Stimulated activated CD4-positive, alpha-beta T cell treated with anti-CD3 and anti-CD28 coated beads, Interleukin-1b, Interleukin-23, amount 100 ng/mL, for 4 hours (primary cell): ENCODE measurements at regions not wholly inside any gene's neighbourhood (a gene's known extent, or its start where the extent isn't known, plus 50 kb on each side); places are given as distances from the start of the nearest gene placed in this dataset.
"Not testable (repeated sequence)": the region's sequence is repeated elsewhere in the genome, so short reads cannot be mapped to it uniquely, and the experiment has no call there.

Source experiments
- DNase-seq, 2 donors: peaks; one replicate each; pipeline ENCODE4 v3.0.0-alpha.2; 2020; ENCODE audit warnings: low read depth in 2 of 2

- DNase-seq, result no peak
Observed at GRCh38 chr5:99901972-99902371, 633.2 kb upstream of the FAM174A start.

- no peak for DNase-seq
Observed at GRCh38 chr5:99900302-99900852, 634.8 kb upstream of the FAM174A start.

DNA sequence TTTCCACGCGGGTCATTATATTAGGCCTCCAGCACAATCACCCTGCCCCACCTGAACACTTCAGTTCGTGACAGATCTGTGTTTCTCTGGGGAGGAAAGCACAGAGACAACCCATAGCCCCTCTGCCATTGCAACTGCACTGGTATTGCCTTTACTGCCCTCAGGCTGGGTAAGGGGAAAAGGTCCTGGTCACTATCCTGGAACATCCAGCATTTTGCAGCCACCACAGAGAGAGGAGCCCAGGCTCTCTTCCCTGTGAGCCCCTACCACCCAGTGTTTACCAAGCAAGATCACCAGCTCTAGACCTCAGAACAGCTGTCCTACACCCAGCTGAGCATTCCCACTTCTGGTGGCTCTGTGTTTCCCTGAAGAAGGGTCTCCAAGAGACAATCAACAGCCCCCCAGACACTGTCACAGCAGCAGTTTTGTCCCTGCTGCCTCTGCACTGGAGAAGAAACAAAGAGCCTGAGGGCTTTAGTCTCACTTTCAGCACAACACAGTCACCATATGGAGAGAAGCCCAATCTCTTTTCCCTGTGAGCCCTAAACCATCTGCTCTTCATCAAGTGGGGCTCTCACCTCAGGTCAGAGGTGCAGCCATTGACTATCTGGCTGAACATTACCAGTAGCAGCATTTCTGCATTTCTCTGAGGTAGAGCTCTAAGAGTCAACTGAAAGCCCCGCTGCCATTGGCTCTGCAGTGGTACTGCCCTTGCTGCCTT is 655.2 kb upstream of the FAM174A start:
- no peak for DNase-seq

DNA sequence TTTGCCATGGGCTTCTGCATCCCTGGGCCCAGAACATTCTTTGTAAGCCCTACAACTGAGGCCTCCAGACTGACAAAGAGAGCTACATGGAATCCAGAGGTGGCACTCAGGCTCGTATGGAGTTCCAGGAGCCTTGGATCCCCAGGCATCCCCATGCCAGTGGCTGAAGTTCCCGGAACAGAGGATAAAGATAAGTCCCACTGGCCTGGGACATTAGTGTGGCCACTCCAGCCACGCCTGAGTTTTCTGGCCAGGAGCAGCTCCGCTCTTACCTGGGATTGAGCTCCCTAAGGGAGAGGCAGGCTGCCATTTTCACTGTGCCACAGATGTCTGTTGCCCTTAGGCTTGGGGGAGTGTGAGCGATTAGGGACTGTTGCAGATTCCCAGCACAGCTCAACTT is 656.3 kb upstream of the FAM174A start:
- no peak for DNase-seq

GRCh38 chr5:99866740-99867139 is 668.4 kb upstream of the FAM174A start:
- no peak for DNase-seq

GRCh38 chr5:99865159-99865558 is 670.0 kb upstream of the FAM174A start:
- DNase-seq, result no peak

DNA sequence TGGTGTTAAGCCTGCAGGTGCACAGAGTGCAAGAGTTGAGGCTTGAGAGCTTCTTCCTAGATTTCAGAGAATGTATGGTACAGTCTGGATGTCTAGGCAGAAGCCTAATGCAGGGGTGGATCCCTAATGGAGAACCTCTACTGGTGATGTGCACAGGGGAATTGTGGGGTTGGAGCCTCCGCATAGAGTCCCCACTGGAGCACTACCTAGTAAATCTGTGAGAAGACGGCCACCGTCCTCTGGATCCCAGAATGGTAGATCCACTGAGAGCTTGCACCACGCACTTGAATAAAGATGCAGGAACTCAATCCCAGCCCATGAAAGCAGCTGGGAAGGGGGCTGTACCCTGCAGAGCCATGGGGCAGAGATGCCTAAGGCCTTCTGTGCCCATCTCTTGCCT is 699.4 kb upstream of the FAM174A start:
- no peak for DNase-seq

GRCh38 chr5:99827136-99827535 is 708.0 kb upstream of the FAM174A start:
- no peak for DNase-seq

GRCh38 chr5:99817796-99818195 is 717.4 kb upstream of the FAM174A start:
- DNase-seq, result no peak

DNA sequence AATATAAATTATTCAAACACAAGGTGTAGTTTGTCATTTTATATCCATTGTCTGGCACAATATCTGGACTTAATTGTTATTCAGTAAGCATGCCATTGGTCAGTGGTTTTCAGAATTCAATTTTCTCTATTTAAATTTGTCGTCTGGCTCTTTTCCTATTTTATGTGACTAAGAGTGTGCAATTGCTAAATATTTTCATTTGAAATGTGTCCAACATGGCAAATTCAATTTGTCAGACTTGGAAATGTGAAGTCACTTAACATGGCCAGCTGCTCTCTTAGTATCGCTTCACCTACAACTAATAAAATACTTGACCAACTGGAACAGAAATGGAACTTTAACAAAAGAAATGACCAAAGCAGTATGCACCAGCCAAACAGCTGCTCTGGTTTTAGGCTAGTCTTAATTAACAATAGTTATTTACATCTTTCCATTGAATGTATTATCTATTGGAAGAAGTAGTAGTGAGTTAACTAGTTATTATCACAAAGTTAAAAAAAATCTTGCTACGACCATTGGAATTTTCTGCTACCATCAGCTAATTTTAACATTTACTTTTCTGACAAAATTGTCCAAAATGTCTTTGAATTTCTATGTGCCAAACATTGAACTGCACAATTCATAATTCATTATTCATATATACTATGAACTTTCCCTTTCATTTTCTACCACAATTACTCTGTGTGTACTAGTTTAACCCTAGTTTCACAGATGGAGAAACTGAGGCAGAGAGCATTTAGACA is 720.7 kb upstream of the FAM174A start:
- DNase-seq, result no peak

- DNase-seq, result no peak
Observed at GRCh38 chr5:99808657-99809230, 726.4 kb upstream of the FAM174A start.

DNA sequence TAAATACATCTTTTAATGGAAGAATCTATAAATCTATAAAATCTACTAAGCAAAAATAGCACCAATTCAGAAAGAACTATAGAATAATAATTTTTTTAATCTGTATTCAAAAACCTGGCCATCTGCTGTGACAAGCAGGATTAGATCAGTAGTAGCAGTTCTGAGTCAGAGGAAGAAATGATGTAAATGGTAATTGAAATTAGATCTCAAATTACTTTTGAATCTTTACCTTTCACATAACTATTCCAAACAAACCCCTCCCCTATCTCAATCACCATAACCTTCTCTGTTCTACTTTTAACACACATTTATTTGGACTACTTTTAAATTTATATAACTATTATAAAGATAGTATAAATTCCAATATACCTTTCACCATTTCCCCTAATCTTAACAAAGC is 727.8 kb upstream of the FAM174A start:
- DNase-seq, result no peak

DNA sequence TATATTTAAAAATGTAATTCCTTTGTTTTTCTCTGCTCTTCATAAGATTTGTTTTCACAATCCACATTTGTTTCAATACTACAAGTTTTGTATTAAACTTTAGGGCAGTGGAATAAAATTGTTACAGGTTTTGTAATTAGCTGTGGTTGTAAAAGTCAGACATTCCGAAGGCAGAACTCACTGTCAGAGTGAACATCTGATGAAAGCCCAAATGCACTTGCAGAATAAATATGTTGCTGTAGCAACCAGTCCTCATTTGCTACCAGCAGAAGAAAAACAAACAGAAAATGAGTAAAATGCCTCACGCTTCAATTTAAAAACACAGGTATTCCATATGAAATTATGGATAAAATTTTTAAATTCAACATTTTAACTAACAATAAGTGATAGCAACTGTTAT is 740.1 kb upstream of the FAM174A start:
- DNase-seq, result no peak

GRCh38 chr5:99788482-99788881 is 746.7 kb upstream of the FAM174A start:
- no peak for DNase-seq

GRCh38 chr5:99775189-99775588 is 760.0 kb upstream of the FAM174A start:
- no peak for DNase-seq

GRCh38 chr5:99773290-99773689 is 761.9 kb upstream of the FAM174A start:
- DNase-seq, result no peak

DNA sequence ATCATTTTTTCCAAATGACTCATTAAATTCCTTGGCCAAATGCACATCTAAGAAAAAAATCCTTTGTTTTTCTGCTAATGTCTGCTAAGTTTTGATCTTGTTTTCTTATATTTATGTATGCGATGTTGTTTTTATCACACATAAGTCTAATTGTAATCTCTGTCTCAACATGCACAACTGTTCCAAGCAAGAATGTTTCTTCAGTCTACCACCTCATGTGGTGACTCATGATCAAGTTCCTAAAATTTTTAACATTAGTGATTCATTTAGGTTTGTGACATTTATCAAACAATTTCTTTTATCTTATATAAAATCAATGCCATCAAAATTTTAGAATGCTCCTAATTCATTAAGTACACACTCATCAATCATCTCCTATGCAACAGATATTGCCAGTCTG is 763.9 kb upstream of the FAM174A start:
- DNase-seq, result no peak

DNA sequence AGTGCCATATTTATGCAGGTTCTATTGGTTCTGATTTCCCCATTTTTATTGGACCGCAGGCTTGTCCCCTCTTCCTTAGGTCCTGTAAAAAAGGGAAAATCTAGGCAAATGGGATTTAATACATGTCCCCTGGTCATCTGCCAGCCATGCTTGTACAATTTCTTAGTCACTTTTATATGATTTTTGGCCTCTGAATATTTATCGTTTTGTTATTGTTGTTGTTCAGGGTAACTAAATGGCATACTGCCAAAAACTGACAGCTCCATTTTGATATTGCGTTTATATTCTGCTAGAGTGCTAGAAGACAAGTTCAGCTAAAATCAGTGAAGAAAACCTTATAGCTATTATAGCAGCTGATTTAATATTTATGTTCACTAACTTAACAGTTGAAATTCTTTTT is 770.2 kb upstream of the FAM174A start:
- no peak for DNase-seq

- no peak for DNase-seq
Observed at GRCh38 chr5:99763021-99763774, 772.0 kb upstream of the FAM174A start.

DNA sequence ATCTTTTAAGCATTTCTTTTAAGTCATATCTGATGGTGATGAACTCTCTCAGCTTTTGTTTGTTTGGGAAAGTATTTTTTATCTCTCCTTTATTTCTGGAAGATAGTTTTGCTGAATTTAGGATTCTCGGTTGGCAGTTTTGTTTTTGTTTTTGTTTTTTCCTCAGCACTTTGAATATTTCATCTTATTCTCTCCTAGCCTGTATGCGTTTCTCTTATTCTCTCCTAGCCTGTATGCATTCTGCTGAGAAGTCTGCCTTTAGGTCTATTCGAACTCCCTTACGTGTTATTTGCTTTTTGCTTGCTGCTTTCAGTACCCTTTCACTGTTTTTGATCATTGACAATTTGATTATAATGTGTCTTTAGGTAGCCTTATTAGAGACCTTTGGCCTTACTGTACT is 787.8 kb upstream of the FAM174A start:
- DNase-seq, result no peak

GRCh38 chr5:99733146-99733545 is 802.0 kb upstream of the FAM174A start:
- not testable (repeated sequence) for DNase-seq

GRCh38 chr5:99730653-99731052 is 801.8 kb upstream of the CHD1 start:
- DNase-seq, result not testable (repeated sequence)
